ENCODE measurements at regions not wholly inside any gene's neighbourhood (a gene's known extent, or its start where the extent isn't known, plus 50 kb on each side); places are given as distances from the start of the nearest gene placed in this dataset.

DNA sequence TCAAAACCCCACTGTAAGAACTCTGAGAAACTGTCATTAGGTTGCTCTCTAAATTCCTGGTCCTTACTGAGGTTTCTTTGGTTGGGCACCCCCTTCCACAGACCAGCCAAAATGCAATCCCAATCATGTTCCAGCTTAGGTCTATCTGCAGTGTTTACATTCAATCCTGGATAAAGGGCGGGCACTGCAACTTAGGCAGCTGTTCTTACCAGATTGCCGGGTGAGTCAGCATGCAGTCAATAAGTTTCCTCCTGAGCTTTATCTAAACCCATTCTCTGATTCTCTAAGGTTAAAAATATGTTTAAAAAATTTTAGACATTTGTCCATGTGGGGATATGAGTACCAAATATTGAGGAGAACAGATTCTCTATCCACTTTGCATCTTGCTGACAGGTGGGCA lies 197.8 kb downstream of the HAO1 start:
- no peak for DNase-seq
- Histone ChIP-seq H2AFZ (ENCODE audit: low read depth, low read length) (no peak overlapping the region), H3K27ac (ENCODE audit: low read length) (no peak overlapping the region), H3K27me3 (ENCODE audit: insufficient read depth, low read length, poor library complexity) (peaks cover 2% of the 10 kb centered on the region), H3K9ac (ENCODE audit: low read depth, low read length) (no peak overlapping the region), H3K4me3 (ENCODE audit: low read depth in 1 of 2, low read length in 2 of 2) (no peak overlapping the region), H3K79me2 (ENCODE audit: insufficient read depth, low read length) (no peaks in the 10 kb centered on the region), H3K36me3 (ENCODE audit: insufficient read depth, low read length) (no peaks in the 10 kb centered on the region), H4K20me1 (ENCODE audit: insufficient read depth, low read length) (no peaks in the 10 kb centered on the region), H3K4me2 (ENCODE audit: insufficient read depth, low read length) (no peak overlapping the region), H3K4me1 (ENCODE audit: insufficient read depth, low read length) (no peaks in the 10 kb centered on the region), H3K9me3 (ENCODE audit: insufficient read depth, low read length, severe bottlenecking) (no peaks in the 10 kb centered on the region)
- TF ChIP-seq, protein P1, sequence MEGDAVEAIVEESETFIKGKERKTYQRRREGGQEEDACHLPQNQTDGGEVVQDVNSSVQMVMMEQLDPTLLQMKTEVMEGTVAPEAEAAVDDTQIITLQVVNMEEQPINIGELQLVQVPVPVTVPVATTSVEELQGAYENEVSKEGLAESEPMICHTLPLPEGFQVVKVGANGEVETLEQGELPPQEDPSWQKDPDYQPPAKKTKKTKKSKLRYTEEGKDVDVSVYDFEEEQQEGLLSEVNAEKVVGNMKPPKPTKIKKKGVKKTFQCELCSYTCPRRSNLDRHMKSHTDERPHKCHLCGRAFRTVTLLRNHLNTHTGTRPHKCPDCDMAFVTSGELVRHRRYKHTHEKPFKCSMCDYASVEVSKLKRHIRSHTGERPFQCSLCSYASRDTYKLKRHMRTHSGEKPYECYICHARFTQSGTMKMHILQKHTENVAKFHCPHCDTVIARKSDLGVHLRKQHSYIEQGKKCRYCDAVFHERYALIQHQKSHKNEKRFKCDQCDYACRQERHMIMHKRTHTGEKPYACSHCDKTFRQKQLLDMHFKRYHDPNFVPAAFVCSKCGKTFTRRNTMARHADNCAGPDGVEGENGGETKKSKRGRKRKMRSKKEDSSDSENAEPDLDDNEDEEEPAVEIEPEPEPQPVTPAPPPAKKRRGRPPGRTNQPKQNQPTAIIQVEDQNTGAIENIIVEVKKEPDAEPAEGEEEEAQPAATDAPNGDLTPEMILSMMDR (IDR thresholded peaks at IDR 0.05; ENCODE audit: borderline replicate concordance, extremely low read depth, low read length, poor library complexity, severe bottlenecking) = no peak
- TF ChIP-seq EZH2 (IDR thresholded peaks at IDR 0.05; ENCODE audit: borderline replicate concordance, low read depth, low read length, severe bottlenecking) = no peak
- no peak for ATAC-seq (ENCODE audit: insufficient read depth, low read depth)

- Histone ChIP-seq H3K36me3 (ENCODE audit: insufficient read depth, low read length) (no peaks in the 10 kb centered on the region), H3K27ac (ENCODE audit: low read length) (no peak overlapping the region), H4K20me1 (ENCODE audit: insufficient read depth, low read length) (no peaks in the 10 kb centered on the region), H3K9ac (ENCODE audit: low read depth, low read length) (no peak overlapping the region), H3K27me3 (ENCODE audit: insufficient read depth, low read length, poor library complexity) (peaks cover 2% of the 10 kb centered on the region), H3K4me1 (ENCODE audit: insufficient read depth, low read length) (no peaks in the 10 kb centered on the region), H3K79me2 (ENCODE audit: insufficient read depth, low read length) (no peaks in the 10 kb centered on the region), H3K4me2 (ENCODE audit: insufficient read depth, low read length) (no peak overlapping the region), H3K9me3 (ENCODE audit: insufficient read depth, low read length, severe bottlenecking) (no peaks in the 10 kb centered on the region), H3K4me3 (ENCODE audit: low read depth in 1 of 2, low read length in 2 of 2) (no peak overlapping the region), H2AFZ (ENCODE audit: low read depth, low read length) (no peak overlapping the region)
- TF ChIP-seq, protein P1 (IDR thresholded peaks at IDR 0.05; ENCODE audit: borderline replicate concordance, extremely low read depth, low read length, poor library complexity, severe bottlenecking) = no peak
- TF ChIP-seq EZH2 (IDR thresholded peaks at IDR 0.05; ENCODE audit: borderline replicate concordance, low read depth, low read length, severe bottlenecking) = no peak
- DNase-seq = no peak
- ATAC-seq (ENCODE audit: insufficient read depth, low read depth) = no peak
These were observed 195.8 kb downstream of the HAO1 start for GRCh38 chr20:7744411-7744810.

- Histone ChIP-seq H3K4me1 (ENCODE audit: insufficient read depth, low read length) (no peaks in the 10 kb centered on the region), H3K36me3 (ENCODE audit: insufficient read depth, low read length) (no peaks in the 10 kb centered on the region), H3K9me3 (ENCODE audit: insufficient read depth, low read length, severe bottlenecking) (no peaks in the 10 kb centered on the region), H3K27ac (ENCODE audit: low read length) (no peak overlapping the region), H4K20me1 (ENCODE audit: insufficient read depth, low read length) (no peaks in the 10 kb centered on the region), H3K79me2 (ENCODE audit: insufficient read depth, low read length) (no peaks in the 10 kb centered on the region), H3K4me2 (ENCODE audit: insufficient read depth, low read length) (no peak overlapping the region), H2AFZ (ENCODE audit: low read depth, low read length) (no peak overlapping the region), H3K4me3 (ENCODE audit: low read depth in 1 of 2, low read length in 2 of 2) (no peak overlapping the region), H3K27me3 (ENCODE audit: insufficient read depth, low read length, poor library complexity) (peaks cover 6% of the 10 kb centered on the region), H3K9ac (ENCODE audit: low read depth, low read length) (no peak overlapping the region)
- TF ChIP-seq EZH2 (IDR thresholded peaks at IDR 0.05; ENCODE audit: borderline replicate concordance, low read depth, low read length, severe bottlenecking) = no peak
- TF ChIP-seq, protein P1 (IDR thresholded peaks at IDR 0.05; ENCODE audit: borderline replicate concordance, extremely low read depth, low read length, poor library complexity, severe bottlenecking) = no peak
- ATAC-seq (ENCODE audit: insufficient read depth, low read depth) (no peak), DNase-seq (no peak)
These were observed 191.6 kb downstream of the HAO1 start for GRCh38 chr20:7748624-7749023.

GRCh38 chr20:7754102-7754501 lies 186.2 kb downstream of the HAO1 start:
- H4K20me1 ChIP-seq (ENCODE audit: insufficient read depth, low read length) = no peaks in the 10 kb centered on the region
- no peaks in the 10 kb centered on the region for H3K79me2 ChIP-seq (ENCODE audit: insufficient read depth, low read length)
- H3K9ac ChIP-seq (ENCODE audit: low read depth, low read length) = no peak overlapping the region
- no peak for TF ChIP-seq EZH2 (IDR thresholded peaks at IDR 0.05; ENCODE audit: borderline replicate concordance, low read depth, low read length, severe bottlenecking)
- TF ChIP-seq, protein P1 (IDR thresholded peaks at IDR 0.05; ENCODE audit: borderline replicate concordance, extremely low read depth, low read length, poor library complexity, severe bottlenecking) = no peak
- no peak overlapping the region for H3K4me2 ChIP-seq (ENCODE audit: insufficient read depth, low read length)
- no peaks in the 10 kb centered on the region for H3K4me1 ChIP-seq (ENCODE audit: insufficient read depth, low read length)
- no peak for ATAC-seq (ENCODE audit: insufficient read depth, low read depth)
- no peak overlapping the region for H3K27ac ChIP-seq (ENCODE audit: low read length)
- no peak overlapping the region for H2AFZ ChIP-seq (ENCODE audit: low read depth, low read length)
- H3K4me3 ChIP-seq (ENCODE audit: low read depth in 1 of 2, low read length in 2 of 2) = no peak overlapping the region
- peaks cover 4% of the 10 kb centered on the region for H3K27me3 ChIP-seq (ENCODE audit: insufficient read depth, low read length, poor library complexity)
- no peaks in the 10 kb centered on the region for H3K9me3 ChIP-seq (ENCODE audit: insufficient read depth, low read length, severe bottlenecking)
- DNase-seq = no peak
- H3K36me3 ChIP-seq (ENCODE audit: insufficient read depth, low read length) = no peaks in the 10 kb centered on the region

All from DND-41 (cell line).